CD4-positive, alpha-beta memory T cell (primary cell): ENCODE measurements at regions not wholly inside any gene's neighbourhood (a gene's known extent, or its start where the extent isn't known, plus 50 kb on each side); places are given as distances from the start of the nearest gene placed in this dataset.
A peak's percentile ranks its signal among the peaks of the same experiment; 100 is the strongest.

Experiments
- CTCF ChIA-PET: fragments of 350-600 bp; sonication (Branson Sonifier 250); formaldehyde crosslinking; loops from one replicate; lab custom pipeline; 2021; ENCODE audit warnings: inconsistent platforms; ENCODE audit not compliant: partially characterized antibody; lab: Charles Lee
- POLR2A ChIA-PET: fragments of 350-600 bp; sonication (Branson Sonifier 250); formaldehyde crosslinking; loops from one replicate; lab custom pipeline; 2021; ENCODE audit not compliant: partially characterized antibody; lab: Charles Lee
- DNase-seq, 5 donors: peaks; one replicate each; pipeline versions ENCODE4 v3.0.0 to v3.0.0-alpha.2; 2020 to 2022; ENCODE audit warnings: mixed read lengths in 1 of 5
- H3K27ac ChIP-seq: one replicate; pipeline ENCODE4 v1.7.0; 2013; ENCODE audit warnings: low read depth, low read length
- H3K27me3 ChIP-seq: 2 replicates; pipeline ENCODE4 v1.7.0; 2013; ENCODE audit warnings: mild to moderate bottlenecking, low read length, moderate library complexity; ENCODE audit not compliant: insufficient read depth
- H3K36me3 ChIP-seq: 2 replicates; pipeline ENCODE4 v1.7.0; 2013; ENCODE audit warnings: mild to moderate bottlenecking, low read length, moderate library complexity; ENCODE audit not compliant: insufficient read depth
- H3K4me1 ChIP-seq: 2 replicates; pipeline ENCODE4 v1.7.0; 2013; ENCODE audit warnings: mild to moderate bottlenecking, low read length, moderate library complexity; ENCODE audit not compliant: insufficient read depth
- H3K4me3 ChIP-seq, 2 donors: one replicate each; pipeline ENCODE4 v1.7.0; 2013; ENCODE audit warnings: low read length in 2 of 2, mild to moderate bottlenecking in 1 of 2
- H3K9me3 ChIP-seq, 2 donors: one replicate each; pipeline ENCODE4 v1.7.0; 2013; ENCODE audit warnings: low read length in 2 of 2, control low read depth in 1 of 2; ENCODE audit not compliant: control insufficient read depth in 1 of 2
- H3K27ac Mint-ChIP-seq, 7 donors: one replicate each; pipeline ENCODE4 v1.8.0; 2020 to 2021; ENCODE audit warnings: mixed read lengths in 7 of 7, mild to moderate bottlenecking in 6 of 7, inconsistent platforms in 3 of 7, moderate library complexity in 3 of 7
- H3K27me3 Mint-ChIP-seq, 2 donors: one replicate each; pipeline ENCODE4 v1.8.0; 2020 to 2021; ENCODE audit warnings: mixed read lengths in 2 of 2
- H3K36me3 Mint-ChIP-seq, 2 donors: one replicate each; pipeline ENCODE4 v1.8.0; 2020 to 2021; ENCODE audit warnings: mixed read lengths in 2 of 2, inconsistent platforms in 1 of 2, mild to moderate bottlenecking in 1 of 2
- H3K4me1 Mint-ChIP-seq, 4 donors: one replicate each; pipeline ENCODE4 v1.8.0; 2020 to 2021; ENCODE audit warnings: mixed read lengths in 4 of 4, mild to moderate bottlenecking in 1 of 4
- H3K4me3 Mint-ChIP-seq, 8 donors: one replicate each; pipeline ENCODE4 v1.8.0; 2020 to 2021; ENCODE audit warnings: mixed read lengths in 8 of 8, mild to moderate bottlenecking in 7 of 8, moderate library complexity in 6 of 8, inconsistent platforms in 3 of 8
- H3K9me3 Mint-ChIP-seq, 8 donors: one replicate each; pipeline ENCODE4 v1.8.0; 2020 to 2021; ENCODE audit warnings: mixed read lengths in 8 of 8, mild to moderate bottlenecking in 5 of 8, inconsistent platforms in 3 of 8, moderate library complexity in 1 of 8
- intact Hi-C: fragments of 100-400 bp; cut with micrococcal nuclease; formaldehyde crosslinking; loops from one replicate; pipeline ENCODE4 v1.15.1; 2023

GRCh38 chr10:131398166-131398565, 86.6 kb upstream of the TCERG1L start:
- Histone ChIP-seq H3K9me3 (no peaks in the 10 kb centered on the region), H3K4me1 (no peaks in the 10 kb centered on the region), H3K4me3 (no peak overlapping the region), H3K27ac (no peak overlapping the region), H3K27me3 (no peaks in the 10 kb centered on the region), H3K36me3 (no peaks in the 10 kb centered on the region)
- no peaks in the 10 kb centered on the region for H3K4me1 Mint-ChIP-seq
- intact Hi-C loops, result no loop called here
- H3K9me3 Mint-ChIP-seq, result peaks cover 0 to 8% (median under 1%) of the 10 kb centered on the region in 8 donors
- no peak overlapping the region for H3K4me3 Mint-ChIP-seq
- CTCF ChIA-PET, result no interaction called here
- POLR2A ChIA-PET, result no interaction called here
- no peak for DNase-seq
- no peaks in the 10 kb centered on the region for H3K27me3 Mint-ChIP-seq
- no peak overlapping the region for H3K27ac Mint-ChIP-seq
- H3K36me3 Mint-ChIP-seq, result no peaks in the 10 kb centered on the region

- H3K4me1 Mint-ChIP-seq, result no peaks in the 10 kb centered on the region
- Histone ChIP-seq H3K4me3 (no peak overlapping the region), H3K4me1 (no peaks in the 10 kb centered on the region), H3K27ac (no peak overlapping the region), H3K36me3 (no peaks in the 10 kb centered on the region), H3K9me3 (no peaks in the 10 kb centered on the region), H3K27me3 (no peaks in the 10 kb centered on the region)
- POLR2A ChIA-PET, result no interaction called here
- no peak overlapping the region for H3K4me3 Mint-ChIP-seq
- no peaks in the 10 kb centered on the region for H3K27me3 Mint-ChIP-seq
- intact Hi-C loops, result no loop called here
- no peak overlapping the region for H3K27ac Mint-ChIP-seq
- CTCF ChIA-PET, result no interaction called here
- no peak for DNase-seq
- peaks cover 0 to 3% (median 0%) of the 10 kb centered on the region in 8 donors for H3K9me3 Mint-ChIP-seq
- no peaks in the 10 kb centered on the region for H3K36me3 Mint-ChIP-seq
Observed at GRCh38 chr10:131399981-131400380, 88.5 kb upstream of the TCERG1L start.

GRCh38 chr10:131400513-131400912, 89.0 kb upstream of the TCERG1L start:
- DNase-seq, result no peak
- Histone ChIP-seq H3K27me3 (no peaks in the 10 kb centered on the region), H3K9me3 (no peaks in the 10 kb centered on the region), H3K36me3 (no peaks in the 10 kb centered on the region), H3K4me1 (no peaks in the 10 kb centered on the region), H3K4me3 (no peak overlapping the region), H3K27ac (no peak overlapping the region)
- Mint-ChIP-seq H3K9me3 (peaks cover 0 to 3% (median 0%) of the 10 kb centered on the region in 8 donors), H3K4me3 (no peak overlapping the region), H3K27ac (no peak overlapping the region), H3K4me1 (no peaks in the 10 kb centered on the region), H3K27me3 (no peaks in the 10 kb centered on the region), H3K36me3 (no peaks in the 10 kb centered on the region)
- ChIA-PET POLR2A (no interaction called here), CTCF (no interaction called here)
- intact Hi-C loops, result no loop called here

GRCh38 chr10:131402771-131403650, 91.5 kb upstream of the TCERG1L start:
- H3K27me3 ChIP-seq, result no peaks in the 10 kb centered on the region
- no peak overlapping the region for H3K27ac Mint-ChIP-seq
- intact Hi-C loops, result no loop called here
- no peak overlapping the region for H3K27ac ChIP-seq
- no peak overlapping the region for H3K4me3 Mint-ChIP-seq
- no peaks in the 10 kb centered on the region for H3K4me1 Mint-ChIP-seq
- POLR2A ChIA-PET, result no interaction called here
- H3K9me3 ChIP-seq, result no peaks in the 10 kb centered on the region
- peaks cover 0 to 2% (median 0%) of the 10 kb centered on the region in 8 donors for H3K9me3 Mint-ChIP-seq
- no peaks in the 10 kb centered on the region for H3K36me3 ChIP-seq
- no peak overlapping the region for H3K4me3 ChIP-seq
- DNase-seq, result no peak
- no peaks in the 10 kb centered on the region for H3K4me1 ChIP-seq
- no peaks in the 10 kb centered on the region for H3K27me3 Mint-ChIP-seq
- H3K36me3 Mint-ChIP-seq, result no peaks in the 10 kb centered on the region
- CTCF ChIA-PET, result no interaction called here

GRCh38 chr10:131403936-131404335, 92.4 kb upstream of the TCERG1L start:
- Histone ChIP-seq H3K27ac (no peak overlapping the region), H3K27me3 (no peaks in the 10 kb centered on the region), H3K36me3 (no peaks in the 10 kb centered on the region), H3K9me3 (no peaks in the 10 kb centered on the region), H3K4me1 (no peaks in the 10 kb centered on the region), H3K4me3 (no peak overlapping the region)
- Mint-ChIP-seq H3K27ac (no peak overlapping the region), H3K4me3 (no peak overlapping the region), H3K27me3 (no peaks in the 10 kb centered on the region), H3K9me3 (peaks cover 0 to 2% (median 0%) of the 10 kb centered on the region in 8 donors), H3K36me3 (no peaks in the 10 kb centered on the region), H3K4me1 (no peaks in the 10 kb centered on the region)
- intact Hi-C loops, result no loop called here
- ChIA-PET POLR2A (no interaction called here), CTCF (no interaction called here)
- DNase-seq, result no peak

- no peaks in the 10 kb centered on the region for H3K36me3 ChIP-seq
- Mint-ChIP-seq H3K4me1 (no peaks in the 10 kb centered on the region), H3K36me3 (no peaks in the 10 kb centered on the region), H3K9me3 (peaks cover 0 to 2% (median 0%) of the 10 kb centered on the region in 8 donors), H3K27ac (no peak overlapping the region), H3K4me3 (no peak overlapping the region), H3K27me3 (no peaks in the 10 kb centered on the region)
- intact Hi-C loops, result no loop called here
- H3K9me3 ChIP-seq, result no peaks in the 10 kb centered on the region
- H3K4me3 ChIP-seq, result no peak overlapping the region
- H3K27ac ChIP-seq, result no peak overlapping the region
- H3K27me3 ChIP-seq, result no peaks in the 10 kb centered on the region
- H3K4me1 ChIP-seq, result no peaks in the 10 kb centered on the region
- ChIA-PET POLR2A (no interaction called here), CTCF (no interaction called here)
- DNase-seq, result no peak
Observed at GRCh38 chr10:131404886-131405285, 93.4 kb upstream of the TCERG1L start.

- CTCF ChIA-PET, result no interaction called here
- peak in 1 of 5 donors; percentile 1 for DNase-seq
- Histone ChIP-seq H3K27me3 (no peaks in the 10 kb centered on the region), H3K9me3 (no peaks in the 10 kb centered on the region), H3K4me1 (no peaks in the 10 kb centered on the region), H3K27ac (no peak overlapping the region), H3K36me3 (no peaks in the 10 kb centered on the region), H3K4me3 (no peak overlapping the region)
- Mint-ChIP-seq H3K4me3 (no peak overlapping the region), H3K27ac (no peak overlapping the region), H3K36me3 (no peaks in the 10 kb centered on the region), H3K27me3 (no peaks in the 10 kb centered on the region), H3K9me3 (no peaks in the 10 kb centered on the region), H3K4me1 (no peaks in the 10 kb centered on the region)
- POLR2A ChIA-PET, result no interaction called here
- intact Hi-C loops, result no loop called here
Observed at GRCh38 chr10:131406676-131407392, 95.3 kb upstream of the TCERG1L start.
